NCI-H2081 (cell line): ENCODE measurements at regions not wholly inside any gene's neighbourhood (a gene's known extent, or its start where the extent isn't known, plus 50 kb on each side); places are given as distances from the start of the nearest gene placed in this dataset.
A peak's percentile ranks its signal among the peaks of the same experiment; 100 is the strongest.
"Not testable (repeated sequence)": the region's sequence is repeated elsewhere in the genome, so short reads cannot be mapped to it uniquely, and the experiment has no call there.

Experiments
- DNase-seq, 2 experiments: peaks; one replicate each; lab custom pipeline; 2025; lab: John Stamatoyannopoulos, UW

DNA sequence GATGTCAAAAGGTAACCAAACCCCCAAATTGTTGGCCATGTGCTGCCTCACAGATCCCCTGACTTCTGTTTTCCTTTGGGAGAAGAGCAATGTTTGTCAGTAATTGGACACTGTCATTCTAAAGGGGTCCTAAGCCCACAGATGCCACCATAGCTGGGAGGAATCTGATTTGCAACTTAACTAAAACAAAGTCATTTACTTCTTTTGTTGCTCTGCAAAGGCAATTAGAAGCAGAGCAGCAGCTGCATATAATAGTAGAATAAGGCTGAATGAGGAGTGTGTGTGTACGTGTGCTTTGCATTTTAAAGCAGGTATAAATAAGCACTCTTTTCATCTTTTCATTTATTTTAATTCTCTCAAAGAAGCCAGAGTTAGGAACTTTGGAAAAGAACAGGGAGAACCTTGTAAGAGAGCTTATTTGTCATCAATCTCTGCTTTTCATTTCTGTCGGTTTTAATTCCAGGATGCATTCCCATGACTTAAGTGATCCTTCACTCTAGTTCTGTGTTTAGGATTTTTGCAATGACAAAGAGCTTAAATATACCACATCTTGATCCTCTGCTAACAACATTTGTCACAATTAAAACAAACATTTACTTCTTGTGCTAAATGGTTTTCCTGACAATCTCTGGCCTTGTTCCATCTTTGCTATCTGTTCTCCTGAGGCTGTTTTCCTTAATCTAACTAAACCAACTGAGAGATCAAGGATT, 530.2 kb upstream of the CBLB start:
- no peak for DNase-seq

DNA sequence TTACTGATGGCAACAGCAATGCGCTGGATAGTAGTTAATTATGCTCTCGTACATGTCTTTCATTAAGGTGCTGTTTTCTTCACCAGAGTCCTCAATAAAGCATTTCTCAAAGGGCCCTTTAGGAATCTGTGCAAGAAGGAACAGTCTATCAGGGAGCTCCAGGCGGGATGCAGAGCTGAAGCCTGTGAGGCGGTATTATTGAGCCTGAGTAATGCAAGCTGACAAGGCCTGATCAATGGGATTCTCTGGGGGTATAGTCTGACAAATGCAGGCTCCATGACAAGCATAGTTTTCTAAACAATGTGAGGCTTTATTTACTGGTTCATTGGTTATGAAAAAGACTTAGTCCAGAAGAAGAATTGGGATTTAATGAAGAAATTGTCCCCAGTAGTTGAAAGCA, 530.9 kb upstream of the CBLB start:
- no peak for DNase-seq

DNA sequence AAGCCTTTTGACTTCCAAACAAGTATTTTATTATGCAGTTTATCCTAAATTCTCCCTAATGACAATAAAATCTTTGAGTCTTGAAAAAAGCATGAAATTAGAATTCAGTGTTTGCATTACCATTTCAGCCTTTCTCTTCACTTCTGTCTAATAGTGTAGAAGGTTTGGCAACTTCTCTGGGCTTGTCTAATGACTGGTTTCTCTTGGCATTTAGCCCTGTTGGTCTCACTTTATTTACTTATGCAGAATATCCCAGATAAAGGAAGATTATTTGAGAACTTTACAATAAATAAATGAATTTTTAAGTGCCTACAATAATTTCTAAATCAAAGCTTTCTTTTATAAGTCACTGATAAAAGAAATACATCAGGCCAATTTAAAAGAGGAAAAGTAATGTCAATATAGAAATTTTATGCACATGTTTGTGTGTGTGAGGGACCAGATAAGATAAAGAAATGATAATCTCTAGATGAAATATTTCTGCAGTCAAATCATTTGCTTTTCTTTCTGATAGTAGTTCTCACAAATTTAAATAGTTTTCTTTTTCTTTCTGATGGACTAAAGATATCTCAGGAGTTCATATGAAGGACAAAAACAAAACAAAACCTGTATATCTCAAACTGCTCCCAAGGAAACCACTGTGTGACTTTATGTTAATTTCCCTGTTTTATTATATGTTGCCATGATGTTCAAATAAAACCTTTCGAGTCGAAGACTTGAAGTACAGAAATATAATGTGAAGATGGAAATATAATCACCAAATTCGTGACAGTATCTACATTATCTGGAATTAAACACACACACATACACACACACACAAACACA, 533.1 kb upstream of the CBLB start:
- DNase-seq = peak in 1 of 2 experiments; percentile 30

DNA sequence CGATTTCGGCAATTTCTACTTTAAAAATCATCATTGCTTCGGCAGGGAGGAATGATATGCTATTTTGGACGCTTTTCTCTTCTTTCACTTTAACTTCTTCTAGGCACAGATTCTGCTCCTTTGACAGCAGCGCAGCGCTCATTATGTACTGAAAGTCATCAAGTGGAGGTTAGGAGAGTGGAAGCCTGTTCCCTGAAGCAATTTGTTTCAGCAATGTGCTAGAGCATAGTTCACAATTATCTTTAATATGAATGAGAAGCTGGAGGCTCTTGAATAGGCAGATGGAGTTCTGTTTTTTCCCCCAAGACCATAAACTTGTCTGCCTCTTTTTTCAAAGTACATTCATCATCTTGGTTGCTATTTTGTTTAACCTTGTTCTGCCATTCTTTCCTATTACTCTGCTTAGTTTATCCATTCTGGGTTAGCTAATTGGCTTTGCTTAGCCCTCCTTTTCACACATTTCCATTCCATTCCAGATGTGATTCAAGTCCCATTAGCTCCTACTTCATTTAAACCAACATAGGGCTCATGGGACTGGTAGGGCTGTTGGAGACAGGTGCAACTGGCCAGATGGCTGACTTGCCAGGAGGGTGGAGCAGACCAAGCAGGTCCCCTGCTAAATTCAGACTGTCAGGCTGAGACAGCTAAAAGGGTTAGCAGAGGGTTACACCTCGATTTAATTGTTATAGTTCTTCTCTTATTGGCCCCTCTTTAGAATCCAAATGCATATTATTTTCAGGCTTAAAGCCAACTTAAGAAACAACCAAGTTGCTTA, 534.7 kb upstream of the CBLB start:
- DNase-seq = peak in 1 of 2 experiments; percentile 34

DNA sequence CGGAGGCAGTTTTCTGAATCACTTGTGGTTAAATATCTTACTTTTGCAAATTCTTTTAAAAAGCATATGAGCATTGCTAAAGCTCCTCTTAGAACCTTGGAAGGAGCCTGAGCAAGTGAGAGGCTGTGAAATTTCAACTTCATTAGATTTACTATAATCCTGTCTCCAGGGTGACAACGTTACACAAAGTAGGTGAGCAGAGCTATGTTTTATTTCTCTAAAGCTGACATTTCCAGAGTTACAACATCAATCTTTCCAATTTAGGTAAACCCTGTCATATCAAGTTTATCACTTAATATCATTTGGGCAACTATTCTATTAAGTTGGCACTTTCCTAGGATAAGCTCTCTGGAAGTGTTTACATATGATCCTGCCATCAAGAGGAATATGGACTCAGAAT, 544.9 kb upstream of the CBLB start:
- no peak for DNase-seq

DNA sequence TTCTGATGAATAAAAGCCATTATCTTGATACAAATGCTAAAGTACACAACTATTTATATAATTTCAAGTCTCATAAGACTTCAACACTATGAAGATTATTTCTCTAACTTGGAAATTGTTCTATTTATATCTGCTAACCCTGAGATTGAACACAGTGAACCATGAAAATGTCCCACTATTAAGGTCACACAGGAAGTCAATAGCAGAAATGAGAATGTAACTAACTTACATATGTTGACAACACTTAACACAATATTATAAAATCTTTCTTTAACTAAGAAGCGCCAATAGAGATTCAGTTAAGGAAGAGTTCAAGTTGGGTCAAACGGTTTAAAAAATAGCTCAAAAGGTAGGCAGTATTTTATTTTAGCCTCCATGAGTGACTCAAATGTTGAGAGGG, 551.8 kb upstream of the CBLB start:
- no peak for DNase-seq

DNA sequence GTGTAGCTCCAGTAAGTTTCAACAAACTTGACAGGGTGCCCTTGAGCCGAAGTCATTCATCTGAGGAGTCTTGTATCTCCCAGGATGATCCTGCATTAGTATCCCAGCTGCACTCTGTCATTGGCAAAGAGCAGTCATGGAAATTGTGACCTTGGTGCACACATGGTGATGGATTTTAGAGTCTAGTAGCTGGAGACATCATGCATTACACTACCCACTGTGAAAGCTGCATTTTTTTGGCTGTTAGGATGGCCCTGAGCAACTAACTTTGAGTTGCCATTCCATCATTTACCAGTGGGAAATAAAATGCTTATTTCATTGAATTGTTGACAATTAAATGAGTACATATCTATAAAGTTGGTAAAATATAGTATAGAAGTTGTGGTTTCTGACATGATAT, 552.6 kb upstream of the CBLB start:
- no peak for DNase-seq

DNA sequence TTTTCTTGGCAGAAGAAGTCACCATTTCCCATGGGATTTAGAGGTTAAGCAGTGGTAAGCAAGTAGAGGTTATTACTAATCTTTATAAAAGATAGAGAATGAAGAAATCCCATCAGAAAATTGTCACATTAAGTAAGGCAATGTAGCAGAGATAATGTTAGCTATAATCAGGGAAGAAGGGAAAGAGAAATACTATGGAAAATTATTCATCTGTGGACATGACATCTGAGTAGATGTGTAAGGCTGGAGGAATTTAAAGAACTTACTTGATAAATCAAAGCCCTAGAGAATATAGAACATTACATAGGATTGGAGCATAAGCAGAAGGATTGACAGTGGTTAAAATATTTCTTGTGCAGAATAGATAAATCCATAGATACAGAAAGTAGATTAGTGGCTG, 553.1 kb upstream of the CBLB start:
- DNase-seq = no peak

DNA sequence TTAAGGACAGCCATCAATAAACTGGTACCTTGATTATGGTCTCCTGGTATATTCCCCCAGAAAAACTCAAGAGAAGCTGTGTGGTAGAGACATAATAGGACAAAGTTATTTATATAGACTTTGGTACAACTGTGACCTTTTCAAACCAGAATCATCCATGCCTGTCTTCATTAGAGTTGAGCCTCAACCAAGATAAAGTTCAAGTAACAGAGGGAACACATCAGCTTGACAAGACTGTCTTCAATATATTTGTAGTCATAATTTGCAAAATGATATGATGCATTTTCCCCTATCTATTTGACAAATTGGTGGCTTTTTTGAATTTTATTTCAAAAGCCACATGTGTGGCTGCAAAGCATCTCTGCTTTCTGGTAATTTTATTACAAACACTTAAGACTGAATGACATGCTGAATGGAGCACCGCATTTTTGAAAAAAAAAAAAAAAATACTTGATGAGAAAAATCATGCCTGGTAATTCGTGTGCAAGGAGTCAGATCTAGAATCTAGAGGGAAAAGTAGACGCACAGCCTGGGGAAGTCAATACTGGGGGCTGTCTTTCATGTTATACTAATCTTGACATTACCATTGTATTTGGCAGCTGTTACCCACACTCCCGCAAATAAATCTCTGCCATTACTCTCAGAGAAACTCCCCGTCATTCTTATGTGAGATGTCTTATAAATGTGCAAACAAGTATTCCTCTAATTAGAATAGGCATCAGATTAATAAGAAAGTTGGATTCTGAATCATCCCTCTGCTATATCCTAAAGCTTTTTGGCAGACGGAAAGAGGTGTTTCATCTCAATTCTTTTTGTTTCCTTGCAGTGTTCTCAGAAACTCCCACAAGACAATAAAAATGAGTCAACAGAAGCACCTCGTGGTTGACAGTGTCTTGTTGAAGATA, 554.8 kb upstream of the CBLB start:
- DNase-seq = no peak

DNA sequence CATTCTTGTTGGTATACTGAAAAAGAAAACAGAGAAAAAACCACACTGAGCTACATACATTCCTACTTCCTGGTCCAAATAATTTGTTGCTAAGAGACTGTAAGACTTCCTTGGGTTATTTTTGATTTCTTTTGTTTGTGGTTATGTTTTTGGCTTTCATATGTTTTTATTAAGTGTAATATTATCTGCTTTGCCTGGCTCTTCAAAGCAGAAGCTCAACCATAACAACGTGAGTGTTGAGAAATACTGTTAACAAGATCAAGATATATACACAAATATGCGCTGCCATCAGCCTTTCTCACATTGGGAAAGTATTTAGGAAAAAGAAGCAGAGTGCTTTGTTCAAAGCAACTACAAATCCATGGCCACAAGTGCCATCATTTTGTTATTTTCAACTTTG, 556.2 kb upstream of the CBLB start:
- DNase-seq = no peak

DNA sequence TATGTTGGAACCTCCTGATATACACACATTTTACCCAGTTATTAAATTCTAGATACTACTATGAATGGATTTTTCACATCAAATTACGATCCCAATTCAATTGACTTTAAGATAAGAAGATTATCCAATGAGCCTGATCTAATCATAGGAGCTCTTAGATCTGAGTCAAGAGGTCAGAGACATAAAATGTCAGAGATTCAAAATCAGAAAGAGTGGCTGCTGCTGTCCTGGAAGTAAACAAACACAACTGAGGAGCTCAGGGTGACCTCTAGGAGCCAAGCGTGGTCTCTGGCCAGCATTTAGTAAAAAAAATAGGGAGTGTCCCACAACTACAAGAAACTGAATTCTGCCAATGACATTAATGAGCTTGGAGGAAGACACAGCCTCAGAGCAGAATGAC, 557.1 kb upstream of the CBLB start:
- DNase-seq = no peak

DNA sequence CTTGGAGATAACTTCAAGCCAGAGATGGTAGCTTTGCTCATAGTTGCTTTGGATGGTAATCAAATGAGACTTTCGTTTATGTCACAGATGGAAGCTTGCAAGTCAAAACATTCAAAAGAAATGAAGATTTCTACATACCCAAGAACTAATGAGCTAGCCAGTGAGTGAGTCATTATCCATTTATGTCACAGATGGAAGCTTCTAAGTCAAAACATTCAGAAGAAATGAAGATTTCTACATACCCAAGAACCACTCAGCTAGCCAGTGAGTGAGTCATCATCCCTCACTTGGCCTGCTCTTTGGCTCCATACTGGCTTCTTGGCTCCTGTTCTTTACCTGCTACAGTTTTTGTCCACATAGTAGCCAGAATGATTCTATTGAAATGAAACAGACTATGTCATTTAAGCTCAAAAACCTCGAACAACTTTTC, 559.8 kb upstream of the CBLB start:
- no peak for DNase-seq

DNA sequence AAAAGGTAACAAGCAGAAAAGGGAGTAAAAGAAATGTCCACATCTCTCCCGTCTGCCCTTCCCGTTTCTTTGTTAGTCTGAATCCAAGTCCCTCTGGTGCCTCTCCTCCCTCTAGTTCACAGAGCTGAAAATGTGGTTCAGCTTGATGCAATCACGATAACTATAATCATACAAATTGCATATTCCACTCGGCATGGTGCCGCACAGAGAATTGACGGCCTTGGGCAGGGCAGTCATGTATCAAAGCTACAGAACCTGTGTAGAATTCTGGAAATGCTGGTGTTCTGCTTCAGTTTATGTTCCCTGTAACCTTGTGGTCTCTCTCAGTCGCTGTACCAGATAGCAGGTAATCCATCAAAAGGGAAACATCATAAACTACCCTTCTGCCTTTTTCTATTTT, 562.9 kb upstream of the CBLB start:
- DNase-seq = peak; percentile 11 to 20

DNA sequence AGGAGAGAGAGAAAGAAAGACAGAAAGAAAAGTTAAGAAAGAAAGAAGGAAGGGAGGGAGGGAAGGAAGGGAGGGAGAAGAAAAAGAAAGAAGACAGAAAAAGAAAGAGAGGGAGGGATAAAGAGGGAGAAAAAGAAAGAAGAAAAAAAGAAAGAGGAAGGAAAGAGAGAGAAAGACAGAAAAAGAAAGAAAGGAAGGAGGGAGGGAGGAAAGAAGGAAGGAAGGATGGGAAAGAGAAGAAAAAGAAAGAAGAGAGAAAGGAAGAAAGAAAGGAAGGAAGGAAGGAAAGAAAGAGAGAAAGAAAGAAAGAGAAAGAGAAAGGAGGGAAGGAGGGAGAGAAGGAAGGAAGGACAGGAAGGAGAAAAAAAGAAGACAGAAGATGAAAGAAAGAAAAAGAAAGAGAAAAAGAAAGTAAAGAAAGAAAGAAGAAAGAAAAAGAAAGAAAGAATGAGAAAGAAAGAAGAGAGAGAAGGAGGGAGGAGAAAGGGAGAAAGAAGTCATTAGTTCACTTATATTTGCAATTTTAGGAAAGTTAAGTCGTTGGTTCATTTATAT, 567.2 kb upstream of the CBLB start:
- DNase-seq = no peak

DNA sequence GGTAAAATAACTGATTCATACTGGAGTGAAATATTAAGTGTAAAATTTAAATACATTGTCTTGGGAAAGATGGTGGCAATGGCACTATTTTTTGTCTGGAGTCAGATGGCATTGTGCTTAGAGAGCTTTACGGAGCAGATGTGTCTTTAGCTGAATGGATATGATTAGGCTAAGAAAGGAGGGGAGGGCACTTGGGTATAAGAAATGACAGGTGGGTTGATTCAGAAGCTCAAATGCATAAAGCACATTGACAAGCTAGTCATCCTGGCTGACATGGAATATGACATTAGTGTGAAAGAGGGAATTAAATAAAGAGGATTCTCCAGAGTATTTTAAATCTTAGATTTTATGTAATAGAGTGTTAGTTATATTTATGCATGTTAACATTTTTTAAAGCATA, 570.1 kb upstream of the CBLB start:
- peak in 1 of 2 experiments; percentile 68 for DNase-seq

DNA sequence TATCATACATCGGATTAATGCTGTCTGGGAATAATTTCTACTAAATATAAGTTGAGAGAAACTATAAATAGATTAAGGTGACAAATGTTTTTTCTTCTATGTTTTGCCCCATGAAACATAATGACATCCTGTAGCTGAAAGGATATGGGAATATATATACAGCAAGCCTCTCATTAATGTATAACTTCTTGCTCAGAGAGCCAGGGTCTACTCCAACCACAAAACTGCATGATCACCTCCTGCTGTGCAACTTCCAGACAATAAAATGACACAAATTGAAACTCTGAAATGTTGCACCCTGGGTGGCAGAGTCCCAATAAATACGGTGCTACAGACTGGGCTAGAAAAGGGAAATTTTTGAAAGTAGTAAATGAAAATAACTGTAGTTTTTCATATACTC, 571.9 kb upstream of the CBLB start:
- no peak for DNase-seq

DNA sequence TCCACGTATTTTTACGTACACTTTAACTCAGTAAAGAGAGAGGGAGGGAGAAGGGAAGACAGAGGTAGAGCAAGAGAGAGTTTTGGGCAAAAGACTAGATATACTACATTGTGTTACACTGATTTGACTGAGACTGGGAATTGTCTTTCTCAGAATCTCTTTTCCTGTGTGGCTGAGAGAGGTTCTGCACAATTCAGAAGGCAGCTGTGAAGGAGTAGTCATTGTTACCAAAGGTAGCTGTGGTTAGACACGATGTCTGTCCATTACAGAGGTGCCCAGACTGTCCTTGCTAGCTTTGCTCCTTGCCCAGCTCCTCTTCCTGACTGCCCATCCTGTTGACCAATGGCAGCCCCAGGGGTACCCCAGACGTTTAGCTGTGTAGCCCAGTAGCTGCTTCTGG, 577.5 kb upstream of the CBLB start:
- DNase-seq = no peak

DNA sequence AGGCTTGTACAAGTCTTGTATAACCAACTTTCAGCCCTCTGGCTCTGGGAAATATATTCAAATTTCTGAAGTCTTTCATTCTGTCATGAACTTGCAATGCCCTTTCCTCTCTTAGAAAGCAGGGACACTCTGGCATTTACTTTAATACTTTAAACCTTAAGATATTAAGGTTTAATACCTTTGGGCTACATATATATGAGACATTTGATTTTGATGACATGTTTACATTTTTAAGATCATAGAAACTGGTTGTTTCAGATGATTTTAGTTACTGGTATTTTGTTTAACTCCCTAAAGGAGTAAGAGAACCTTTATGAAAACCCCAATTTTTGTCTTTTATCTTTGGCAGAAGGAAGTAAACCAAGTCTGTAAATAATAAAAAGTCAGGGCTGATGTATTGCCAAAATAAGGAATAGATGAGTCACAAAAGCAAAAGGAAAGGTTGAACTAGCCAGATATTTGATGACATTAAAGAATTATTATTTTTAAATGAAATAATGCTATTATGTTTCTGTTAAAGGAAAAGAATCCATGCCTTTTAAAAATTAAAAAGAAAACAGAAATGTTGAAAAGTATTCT, 579.0 kb upstream of the CBLB start:
- no peak for DNase-seq

DNA sequence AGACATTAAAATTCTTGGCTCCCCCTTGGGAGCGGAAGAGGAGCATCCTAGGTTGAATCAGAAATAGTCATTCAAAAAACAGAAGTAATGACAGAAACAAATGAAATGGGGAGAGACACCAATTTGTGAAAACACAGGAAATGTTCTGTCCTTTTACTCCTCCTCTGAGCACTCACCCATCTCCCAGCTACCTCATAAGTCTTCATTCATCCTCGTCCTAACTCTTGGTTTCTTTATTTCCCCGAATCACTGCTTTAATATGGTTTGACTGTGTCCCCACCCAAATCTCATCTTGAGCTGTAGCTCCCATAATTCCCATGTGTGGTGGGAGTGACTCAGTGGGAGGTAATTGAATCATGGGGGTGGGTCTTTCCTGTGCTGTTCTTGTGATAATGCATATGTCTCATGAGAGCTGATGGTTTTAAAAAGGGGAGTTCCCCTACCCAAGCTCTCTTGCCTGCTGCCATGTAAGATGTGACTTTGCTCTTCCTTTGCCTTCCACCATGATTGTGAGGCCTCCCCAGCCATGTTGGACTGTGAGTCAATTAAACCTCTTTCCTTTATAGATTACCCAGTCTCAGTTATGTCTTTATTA, 579.7 kb upstream of the CBLB start:
- DNase-seq = not testable (repeated sequence)

DNA sequence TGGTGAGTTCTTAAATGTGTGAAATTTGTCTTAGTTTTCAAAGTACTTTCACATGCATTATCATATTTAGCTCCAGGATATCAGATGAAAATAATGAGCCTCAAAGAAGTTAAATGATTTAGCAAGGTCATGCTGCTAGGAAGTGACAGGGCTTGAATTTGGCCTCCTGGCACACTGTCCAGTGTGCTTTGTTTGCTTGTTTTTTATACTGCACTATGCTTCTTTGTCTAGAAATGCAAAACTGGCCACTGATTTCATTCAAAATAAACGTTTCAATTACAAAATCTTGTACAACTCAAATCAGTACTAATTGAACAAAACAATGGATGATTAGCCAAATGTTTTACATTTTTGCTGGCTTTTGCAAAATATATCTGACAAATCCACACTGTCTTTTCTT, 583.3 kb upstream of the CBLB start:
- DNase-seq = no peak

DNA sequence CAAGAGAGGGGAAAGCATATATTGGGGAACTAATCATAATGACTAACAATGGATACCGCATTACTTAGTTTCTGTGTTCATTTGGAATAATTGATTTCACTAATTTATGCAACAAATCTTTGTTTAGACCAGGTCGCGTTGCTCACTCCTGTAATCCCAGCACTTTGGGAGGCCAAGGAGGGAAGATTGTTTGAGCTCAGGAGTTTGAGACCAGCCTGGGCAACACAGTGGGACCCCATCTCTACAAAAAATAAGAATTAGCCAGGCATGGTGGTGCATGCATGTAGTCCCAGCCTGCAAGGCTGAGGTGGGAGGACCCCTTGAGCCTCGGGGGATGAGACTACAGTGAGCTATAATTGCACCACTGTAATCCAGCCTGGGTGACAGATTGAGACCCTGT, 585.7 kb upstream of the CBLB start:
- DNase-seq = no peak
